ENCODE measurements at regions not wholly inside any gene's neighbourhood (a gene's known extent, or its start where the extent isn't known, plus 50 kb on each side); places are given as distances from the start of the nearest gene placed in this dataset.

- no peak for DNase-seq
Measured at GRCh38 chr12:130216031-130216430, 53.8 kb downstream of the FZD10 start.

DNA sequence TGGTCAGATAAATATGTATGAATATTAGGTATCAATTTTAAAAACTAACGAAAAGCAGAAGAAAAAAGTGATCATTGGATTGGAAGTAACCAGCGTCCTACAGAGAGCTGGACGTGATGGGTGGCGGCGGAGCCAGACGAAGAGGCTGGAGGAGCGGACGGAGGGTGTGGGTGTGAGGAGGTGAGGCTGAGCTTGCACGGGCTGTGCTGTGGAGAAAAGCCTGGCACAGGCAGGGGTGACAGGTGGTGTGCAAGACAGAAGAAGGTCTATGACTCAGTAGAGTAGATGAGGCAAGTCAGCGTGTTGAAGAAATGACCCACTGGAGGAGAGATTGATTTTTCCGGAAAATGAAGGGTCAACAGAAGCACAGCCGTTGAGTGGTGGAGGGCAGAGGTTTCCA is 56.4 kb downstream of the FZD10 start:
- no peak for DNase-seq

- DNase-seq = no peak
Measured at GRCh38 chr12:130219929-130220705, 57.9 kb downstream of the FZD10 start.

GRCh38 chr12:130220706-130221100 is 58.4 kb downstream of the FZD10 start:
- no peak for DNase-seq

GRCh38 chr12:130222519-130223218 is 60.4 kb downstream of the FZD10 start:
- DNase-seq = no peak

DNA sequence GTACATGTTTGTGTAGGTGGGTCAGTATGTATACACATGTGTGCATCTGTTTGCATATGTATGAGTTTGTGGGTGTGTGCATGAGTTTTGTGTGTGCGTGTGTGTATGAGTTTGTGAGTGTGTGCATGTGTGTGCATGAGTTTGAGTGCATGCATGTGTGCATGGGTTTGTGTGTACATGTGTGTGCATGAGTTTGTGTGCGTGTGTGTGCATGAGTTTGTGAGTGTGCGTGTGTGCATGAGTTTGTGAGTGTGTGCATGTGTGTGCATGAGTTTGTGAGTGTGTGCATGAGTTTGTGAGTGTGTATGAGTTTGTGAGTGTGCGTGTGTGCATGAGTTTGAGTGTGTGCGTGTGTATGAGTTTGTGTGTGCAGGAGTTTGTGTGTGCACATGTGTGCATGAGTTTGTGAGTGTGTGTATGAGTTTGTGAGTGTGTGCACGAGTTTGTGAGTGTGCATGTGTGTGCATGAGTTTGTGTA is 61.5 kb downstream of the FZD10 start:
- no peak for DNase-seq

GRCh38 chr12:130224613-130225012 is 62.3 kb downstream of the FZD10 start:
- no peak for DNase-seq

GRCh38 chr12:130225347-130225746 is 63.1 kb downstream of the FZD10 start:
- no peak for DNase-seq

DNA sequence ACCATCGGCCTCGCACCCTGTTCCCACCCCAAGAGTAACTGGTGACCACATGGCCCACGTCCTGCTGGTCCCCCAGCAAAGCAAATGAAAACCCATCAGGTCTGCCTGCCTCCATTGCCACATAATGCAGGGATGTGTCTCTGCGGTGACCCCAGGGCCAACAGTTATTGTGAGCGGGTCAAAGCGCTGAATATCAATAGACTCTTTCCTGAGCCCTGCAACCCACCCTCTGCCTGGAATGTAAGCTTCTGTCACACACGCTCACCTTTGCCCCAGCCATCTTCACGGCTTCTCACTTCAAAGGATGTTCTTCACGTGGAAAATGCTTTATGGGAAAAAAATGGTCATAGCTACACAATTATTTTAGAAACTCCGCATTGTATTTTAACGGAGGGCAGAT is 63.9 kb downstream of the FZD10 start:
- DNase-seq = no peak

DNA sequence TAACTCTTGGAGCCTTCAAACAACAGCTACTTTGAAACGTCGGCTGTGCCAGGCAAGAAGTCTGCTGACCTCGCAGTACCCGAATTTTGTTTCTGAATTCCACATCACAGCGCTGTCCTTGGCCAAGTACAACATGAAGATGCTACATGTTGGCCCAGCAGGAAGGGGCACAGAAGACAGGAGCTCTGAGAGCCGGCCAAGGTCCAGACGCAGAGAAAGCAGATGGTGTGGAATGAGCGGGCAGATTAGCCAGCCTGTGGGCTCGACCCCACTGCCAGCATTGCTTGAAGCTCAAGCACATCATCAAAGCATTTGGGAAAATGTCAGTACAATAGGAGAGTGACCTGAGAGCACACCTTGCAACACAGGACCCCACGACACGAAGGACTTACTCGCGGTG is 64.5 kb downstream of the FZD10 start:
- DNase-seq = no peak

- no peak for DNase-seq
Measured at GRCh38 chr12:130227641-130228040, 65.4 kb downstream of the FZD10 start.

GRCh38 chr12:130236446-130236845 is 74.2 kb downstream of the FZD10 start:
- DNase-seq = no peak

DNA sequence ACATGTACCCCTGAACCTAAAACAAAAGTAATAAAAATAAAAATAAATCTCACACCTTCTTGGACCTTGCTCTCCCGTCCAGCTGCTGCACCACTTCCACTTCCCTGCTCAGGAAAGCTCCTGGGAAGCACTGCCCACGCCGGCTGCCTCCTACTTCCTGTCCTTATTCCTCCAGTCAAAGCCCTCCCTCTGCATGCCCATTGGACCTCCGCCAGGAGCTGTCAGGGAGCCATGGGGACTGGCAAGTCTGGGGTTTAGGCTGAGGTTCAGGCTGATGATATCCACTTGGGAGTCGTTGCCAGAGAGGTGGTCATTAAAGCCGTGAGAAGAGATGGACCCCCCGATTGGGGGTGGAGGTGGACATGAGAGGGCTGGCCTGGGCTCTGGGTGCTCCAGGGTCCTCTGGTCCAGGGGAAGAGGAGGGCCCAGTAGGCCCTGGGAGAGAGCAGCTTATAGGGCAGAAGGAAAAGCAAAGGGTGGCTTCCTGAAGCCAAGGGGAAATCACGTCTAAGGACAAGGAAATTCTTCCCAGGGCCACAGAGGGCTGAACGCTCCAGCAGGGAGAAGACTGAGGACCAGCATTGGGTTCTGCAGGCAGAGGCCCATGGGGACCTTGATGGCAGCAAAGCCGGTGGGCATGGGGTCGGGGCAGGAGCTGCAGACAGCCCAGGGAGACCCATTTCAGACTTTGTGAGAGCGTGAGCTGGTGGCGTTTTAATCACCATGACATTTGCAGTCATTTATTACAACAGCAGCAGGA is 78.7 kb downstream of the FZD10 start:
- no peak for DNase-seq

DNA sequence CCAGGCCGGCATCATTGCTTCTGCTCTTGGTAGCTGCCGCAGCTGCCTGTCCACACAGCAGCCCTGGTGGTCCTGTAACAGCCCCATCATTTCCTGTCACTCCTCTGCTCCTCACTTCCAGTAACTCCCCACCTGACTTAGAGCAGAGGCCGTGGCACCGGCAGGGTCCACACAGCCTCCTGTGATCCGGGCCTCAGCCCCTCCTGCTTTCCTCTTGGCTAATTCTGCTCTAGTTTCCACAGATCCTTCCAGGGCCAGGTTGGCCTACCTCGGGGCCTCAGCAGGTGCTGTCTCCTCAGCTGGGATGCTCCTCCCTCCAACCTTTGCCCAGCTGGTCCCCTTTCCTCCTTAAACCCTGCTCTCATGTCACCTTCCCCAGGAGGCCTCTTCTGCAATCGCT is 80.2 kb downstream of the FZD10 start:
- DNase-seq = no peak

DNA sequence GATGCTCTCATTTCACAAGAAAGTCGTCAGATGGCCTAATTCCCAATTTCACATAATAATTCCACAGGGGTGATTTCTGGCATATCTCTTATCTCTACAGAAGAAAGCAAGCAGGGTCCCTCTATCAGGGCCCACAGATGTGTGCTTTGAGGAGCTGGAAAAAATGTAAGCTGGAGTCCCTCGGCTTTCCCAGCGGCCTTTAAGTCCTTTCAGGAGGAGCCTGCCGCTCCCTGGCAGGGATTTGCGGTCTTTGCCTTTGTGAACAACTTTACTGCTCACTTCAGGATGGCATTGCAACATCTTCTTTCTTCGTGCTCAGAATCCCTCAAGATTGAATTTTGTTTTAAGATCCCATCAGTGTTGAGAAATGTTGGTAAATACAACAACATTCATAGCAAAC is 83.0 kb downstream of the FZD10 start:
- no peak for DNase-seq

DNA sequence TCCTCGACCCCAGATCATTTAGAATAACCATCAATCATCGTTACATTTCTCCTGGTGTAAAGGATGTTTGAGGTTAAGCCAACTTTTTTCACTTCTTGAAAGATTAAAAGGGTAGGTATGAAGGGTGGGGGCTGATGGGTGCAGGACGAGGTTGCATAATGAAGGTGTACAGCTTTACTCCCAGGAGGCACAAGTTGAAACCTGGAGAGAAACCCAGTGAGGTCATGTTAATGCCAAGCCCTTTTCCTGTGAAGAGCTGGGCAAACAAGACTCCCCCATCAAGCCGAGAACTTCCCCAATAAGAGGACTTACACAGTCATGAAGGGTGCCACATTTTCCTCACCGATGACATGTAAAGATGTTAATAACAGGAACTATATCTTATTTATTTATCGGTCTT is 84.3 kb downstream of the FZD10 start:
- DNase-seq = no peak

DNA sequence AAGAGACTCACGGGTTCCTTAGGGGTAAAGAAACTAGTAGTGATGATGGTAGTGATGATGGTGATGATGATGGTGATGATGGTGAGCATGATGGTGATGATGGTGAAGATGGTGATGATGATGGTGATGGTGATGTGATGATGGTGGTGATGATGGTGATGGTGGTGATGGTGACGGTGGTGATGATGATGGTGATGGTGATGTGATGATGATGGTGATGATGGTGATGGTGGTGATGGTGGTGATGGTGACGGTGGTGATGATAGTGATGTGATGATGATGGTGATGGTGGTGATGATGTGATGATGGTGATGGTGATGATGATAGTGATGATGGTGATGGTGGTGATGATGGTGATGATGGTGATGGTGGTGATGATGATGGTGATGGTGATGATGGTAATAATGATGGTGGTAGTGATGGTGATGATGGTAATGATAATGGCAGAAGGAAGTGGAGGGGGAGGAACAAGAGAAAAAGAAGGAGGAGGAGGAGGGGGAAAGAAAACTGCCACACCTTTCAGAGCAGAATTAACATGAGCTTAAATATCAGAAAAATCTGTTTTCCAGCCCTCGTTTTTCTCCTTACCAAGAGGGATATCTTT is 85.5 kb downstream of the FZD10 start:
- DNase-seq = no peak

DNA sequence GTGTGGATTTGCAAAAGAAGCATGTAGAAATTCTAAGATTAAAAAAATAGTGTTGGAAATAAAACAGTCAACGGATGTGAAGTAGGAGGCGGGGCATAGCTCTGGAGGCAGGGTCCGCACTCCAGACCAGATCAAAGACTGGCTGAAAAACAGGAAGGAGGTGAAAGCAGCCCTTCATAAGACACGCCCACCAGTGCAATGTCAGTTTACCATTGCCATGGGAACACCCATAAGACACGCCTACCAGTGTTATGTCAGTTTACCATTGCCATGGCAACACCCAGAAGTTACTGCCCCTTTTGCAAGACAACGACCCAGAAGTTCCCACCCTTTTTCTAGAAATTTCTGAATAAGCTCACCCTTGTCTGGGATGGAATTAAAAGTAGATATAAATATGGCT is 87.1 kb downstream of the FZD10 start:
- DNase-seq = no peak

DNA sequence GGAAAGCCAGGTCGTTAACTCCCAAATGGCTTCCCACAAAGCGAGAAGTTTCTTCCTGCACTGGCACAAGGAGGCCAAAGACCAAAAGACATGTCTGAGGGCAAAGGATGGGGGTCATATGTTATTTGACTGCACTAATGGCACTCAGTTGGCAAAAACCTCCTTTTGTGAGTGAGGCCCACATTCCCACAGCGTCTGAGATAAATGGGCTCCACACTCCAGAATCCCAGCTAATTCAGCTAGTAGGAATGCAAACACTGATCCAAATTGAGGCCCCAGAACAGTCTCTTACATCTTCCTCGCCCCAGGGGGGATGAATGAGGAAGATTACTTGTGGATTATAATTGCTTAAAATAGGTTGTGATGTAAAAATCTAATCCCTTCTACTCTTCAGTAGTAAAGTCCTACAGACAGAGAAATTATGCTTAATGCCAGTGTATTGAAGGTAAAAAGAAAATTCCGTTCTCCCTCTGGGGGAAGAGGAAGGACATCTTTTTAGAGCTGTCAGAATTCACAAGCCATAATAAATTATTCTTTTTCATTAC is 86.4 kb upstream of the PIWIL1 start:
- no peak for DNase-seq

GRCh38 chr12:130253866-130254265 is 83.8 kb upstream of the PIWIL1 start:
- DNase-seq = no peak

- no peak for DNase-seq
Measured at GRCh38 chr12:130254461-130255276, 83.0 kb upstream of the PIWIL1 start.

DNA sequence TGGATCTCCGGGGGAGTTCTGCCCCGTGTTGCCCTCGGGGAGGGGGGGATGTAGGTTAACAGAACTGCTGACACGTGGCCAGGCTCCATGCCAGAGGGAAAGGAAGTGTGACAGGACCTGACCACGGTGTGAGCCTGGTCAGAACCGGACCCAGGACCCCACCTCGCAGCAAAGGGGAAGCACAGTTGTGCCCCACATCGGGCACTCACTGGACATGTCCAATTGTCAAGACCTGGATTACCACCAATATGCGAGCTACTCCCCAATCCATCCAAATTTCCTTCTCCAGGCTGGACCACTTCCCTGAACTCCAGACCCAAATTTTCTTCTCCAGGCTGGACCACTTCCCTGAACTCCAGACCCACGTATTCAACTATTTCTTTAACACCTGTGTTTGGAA is 78.8 kb upstream of the PIWIL1 start:
- DNase-seq = no peak
